Amniotic stem cell (primary cell): ENCODE measurements at regions not wholly inside any gene's neighbourhood (a gene's known extent, or its start where the extent isn't known, plus 50 kb on each side); places are given as distances from the start of the nearest gene placed in this dataset.

Experiments
- DNase-seq: peaks from one replicate; lab custom pipeline; 2025; lab: John Stamatoyannopoulos, UW

DNA sequence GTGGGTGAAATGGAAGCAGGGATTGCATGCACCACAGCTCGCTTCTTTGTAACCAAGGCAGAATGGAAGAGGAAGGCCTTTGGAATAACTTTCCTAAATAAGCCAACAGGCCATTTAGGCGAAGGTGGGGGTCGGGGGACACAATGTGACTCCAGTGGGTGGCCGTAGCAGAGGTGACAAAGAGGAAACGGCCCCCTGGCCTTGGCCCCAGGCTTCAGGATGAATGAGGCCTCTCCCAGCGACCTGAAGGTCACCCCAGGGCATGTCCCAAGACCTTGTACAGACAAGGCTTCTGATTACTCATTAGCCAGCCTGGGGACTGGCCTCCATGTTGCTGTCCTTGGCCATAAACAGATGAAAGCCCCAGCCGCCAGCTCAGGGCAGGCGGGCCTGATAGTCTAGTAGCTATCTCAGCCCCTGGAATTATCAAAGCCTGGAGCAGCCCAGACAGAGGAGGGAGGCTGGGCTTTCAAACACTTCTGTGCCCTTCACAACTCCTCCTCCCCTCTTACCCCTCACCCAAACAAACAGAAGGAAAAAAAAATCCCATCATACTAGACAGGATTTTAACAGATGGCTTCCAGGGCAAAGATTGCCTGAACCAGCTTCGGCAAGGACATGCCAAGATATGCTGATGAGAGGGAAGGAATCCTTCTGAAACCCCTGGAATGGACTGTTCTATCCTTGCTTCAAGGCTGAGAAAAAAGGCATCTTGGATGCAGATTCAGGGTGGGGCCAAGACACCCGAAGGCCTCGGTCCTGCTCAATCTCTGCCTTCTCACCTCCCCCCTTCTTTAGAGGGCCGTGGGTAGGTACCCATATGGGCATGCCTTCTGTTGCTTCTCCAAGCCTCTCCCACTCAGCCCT is 142.3 kb upstream of the PARP11 start:
- DNase-seq = no peak

DNA sequence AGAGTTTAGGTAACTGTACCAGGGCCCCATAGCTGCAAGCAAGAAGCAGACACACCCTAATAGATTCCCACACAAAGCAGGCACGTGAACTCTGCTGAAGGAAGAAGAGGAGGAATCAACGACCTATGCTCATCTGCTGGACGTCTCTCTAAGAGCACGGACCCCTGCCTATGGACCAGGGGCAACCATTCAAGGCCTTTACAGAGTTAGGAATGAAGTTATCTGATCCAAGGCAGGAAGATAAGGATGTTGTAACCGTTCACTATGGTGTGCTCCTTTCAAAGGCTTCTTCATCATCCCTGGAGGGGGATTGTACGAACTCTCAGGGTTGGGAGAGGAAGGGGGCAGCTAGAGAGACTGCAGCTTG is 141.6 kb upstream of the PARP11 start:
- DNase-seq = no peak

DNA sequence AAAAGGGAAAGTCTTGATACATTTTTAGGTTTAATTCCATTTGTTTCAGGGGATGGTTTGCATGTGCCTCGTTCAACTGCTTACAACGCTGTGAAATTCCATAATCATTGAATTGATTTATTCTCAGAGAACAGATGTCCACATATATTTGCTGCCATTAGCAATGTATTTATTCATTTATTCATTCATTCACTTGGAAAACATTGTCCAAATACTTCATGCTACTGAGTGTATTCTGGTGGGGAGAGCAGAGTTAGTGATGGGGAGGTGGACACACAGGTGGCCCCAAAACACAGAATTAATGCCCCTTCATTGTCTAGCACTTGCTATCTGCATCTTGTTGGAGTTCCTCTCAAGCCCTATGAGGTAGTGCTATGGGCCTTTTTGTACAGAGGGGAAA is 141.2 kb upstream of the PARP11 start:
- DNase-seq = no peak

DNA sequence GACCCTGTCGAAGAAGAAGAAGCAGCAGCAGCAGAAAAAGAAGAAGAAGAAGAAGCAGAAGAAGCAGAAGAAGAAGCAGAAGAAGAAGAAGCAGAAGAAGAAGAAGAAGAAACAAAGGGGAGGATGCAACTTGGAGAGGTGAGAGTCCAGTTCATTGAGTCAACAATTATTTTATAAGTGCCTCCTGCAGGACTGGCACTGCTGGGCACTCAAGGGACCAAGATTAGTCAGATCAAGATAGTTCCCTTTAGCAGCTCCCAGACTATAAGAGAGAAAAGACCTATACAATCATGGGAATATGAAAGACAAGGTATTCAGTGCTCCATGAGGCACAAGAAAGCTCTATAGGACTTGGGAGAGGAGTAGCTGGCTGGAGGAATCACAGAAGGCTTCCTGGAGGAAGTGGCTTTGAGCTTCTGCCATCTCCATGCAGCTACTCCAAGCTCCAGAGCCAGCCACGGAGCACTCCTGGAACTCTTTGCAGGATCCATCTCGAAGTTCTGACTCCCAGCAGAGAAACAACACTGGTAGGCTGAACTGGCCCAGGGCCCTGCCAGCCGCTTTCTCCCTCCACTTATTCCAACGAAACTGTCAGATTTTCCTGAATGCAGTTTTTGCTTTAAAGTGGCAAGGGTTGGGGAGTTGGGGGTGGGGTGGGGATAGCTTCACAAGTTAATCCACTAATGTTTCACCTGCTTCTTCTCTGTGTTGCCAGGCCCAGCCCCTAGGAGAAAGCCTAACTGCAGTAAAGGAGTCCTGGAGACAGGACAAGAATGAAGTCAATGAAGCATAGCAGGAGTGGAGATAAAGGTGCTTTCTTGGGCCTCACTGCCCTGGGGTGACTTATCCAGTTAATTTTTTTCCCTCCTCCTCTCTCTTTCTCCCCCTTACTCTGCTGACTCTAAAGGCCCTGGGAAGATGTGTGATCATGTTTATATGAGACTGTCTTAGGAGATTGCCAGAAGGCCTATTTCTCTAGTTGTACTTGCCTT is 140.1 kb upstream of the PARP11 start:
- no peak for DNase-seq

DNA sequence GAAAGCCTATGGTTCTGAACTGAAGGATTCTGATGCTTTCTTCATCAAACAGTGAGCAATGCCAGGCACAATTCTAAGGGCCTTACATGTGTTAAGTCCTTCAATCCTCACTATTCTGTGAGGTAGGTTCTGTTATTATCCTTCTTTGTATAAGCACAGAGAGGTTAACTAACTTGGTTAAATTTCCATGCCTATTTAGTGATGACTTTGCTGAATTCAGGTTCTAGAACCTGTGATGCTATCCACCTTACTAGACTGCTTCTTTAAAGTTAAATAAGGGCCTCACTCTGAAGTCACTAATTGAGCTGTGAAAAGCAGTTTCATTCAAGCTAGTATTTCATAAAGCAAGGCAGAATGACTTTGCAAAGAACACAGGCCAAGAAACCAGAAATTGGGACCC is 138.9 kb upstream of the PARP11 start:
- DNase-seq = no peak

DNA sequence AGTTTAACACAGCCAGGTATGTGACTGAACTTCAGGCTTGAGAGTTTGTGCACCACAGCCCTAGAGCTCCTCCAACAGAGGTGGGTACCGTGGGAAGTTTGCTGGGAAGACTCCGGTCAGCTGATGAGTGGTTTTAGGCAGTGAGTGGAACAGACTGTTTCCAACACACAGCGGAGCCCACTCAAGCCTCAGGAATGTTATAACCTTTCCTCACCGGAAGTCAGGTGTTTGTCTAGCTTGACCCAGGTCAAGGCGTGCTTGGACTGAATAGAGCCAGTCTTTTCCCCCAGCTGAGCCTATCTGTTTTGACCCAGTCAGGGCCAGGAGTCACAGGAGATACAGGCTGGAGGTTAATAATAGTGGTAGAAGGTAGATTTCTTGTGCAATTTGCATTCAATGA is 138.4 kb upstream of the PARP11 start:
- no peak for DNase-seq

DNA sequence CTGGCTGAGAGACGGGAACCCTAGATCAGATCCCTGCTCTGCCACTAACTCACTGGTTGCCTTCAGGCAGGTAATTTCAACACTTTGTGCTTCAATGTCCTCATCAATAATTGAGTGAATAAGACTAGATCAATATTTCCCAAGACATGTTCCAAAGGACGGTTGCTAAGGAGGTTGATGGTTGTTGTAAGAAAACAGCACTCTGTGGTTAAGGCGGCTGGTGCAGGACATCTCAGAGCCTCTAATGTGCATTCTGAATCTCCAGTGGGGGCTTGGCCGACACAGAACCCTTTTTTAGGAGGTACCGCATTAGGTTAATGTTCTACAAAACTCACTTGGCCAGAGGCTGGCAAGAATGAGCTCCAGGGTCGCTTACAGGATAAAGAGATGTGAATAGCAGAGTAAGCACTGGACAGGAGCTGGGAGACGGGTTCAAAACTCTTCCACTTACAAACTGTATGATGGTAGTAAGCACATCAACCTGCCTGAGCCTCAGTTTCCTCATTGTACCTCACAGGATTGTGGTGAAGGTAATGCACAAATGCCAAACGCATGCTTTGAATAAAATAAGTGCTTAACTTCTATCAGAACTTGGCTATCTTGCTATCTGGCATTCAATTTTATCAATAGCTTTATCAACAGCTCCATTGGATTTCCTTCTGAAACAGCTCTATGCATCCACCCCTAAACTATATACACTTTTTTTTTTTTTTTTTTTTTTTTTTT is 136.9 kb upstream of the PARP11 start:
- no peak for DNase-seq

DNA sequence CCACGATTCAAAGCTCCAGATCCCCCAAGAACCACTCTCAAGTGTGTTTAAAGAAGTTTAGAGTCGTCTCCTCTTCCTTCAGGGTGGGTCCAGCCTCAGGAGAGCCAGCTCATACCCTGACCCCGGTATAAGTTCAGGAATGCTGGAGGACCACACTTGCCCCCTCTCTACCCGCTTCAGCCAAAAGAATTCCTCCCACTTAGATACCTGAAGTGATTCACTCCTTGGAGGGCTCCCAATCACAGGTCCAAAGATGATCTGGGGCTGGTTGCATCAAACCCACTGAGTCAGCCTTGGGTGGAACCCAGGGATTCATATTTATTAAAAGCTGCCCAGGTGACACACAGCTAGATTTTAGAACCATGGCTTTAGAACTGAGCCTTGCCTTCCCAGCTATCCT is 133.5 kb upstream of the PARP11 start:
- DNase-seq = no peak

DNA sequence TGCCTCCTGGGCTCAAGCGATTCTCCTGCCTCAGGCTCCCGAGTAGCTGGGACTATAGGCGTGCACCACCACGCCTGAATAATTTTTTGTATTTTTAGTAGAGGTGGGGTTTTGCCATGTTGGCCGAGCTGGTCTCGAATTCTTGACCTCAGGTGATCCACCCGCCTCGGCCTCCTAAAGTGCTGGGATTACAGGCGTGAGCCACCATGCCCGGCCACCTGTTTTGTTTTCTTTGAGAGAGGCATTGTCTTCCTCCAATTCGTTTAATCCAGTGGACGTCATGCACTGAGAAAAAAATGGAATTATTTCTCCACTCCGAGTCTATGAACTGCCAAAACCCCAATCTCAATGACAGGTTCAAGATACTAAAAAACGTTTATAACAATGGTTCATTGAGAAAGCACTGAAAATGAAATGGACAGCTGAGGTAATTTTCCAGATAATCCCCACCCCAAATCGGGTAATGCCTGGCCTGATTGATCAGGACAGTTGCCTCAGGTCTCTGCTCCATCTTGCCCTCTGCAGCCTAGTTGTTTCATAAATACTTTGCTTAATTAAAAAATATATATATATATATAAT is 132.7 kb upstream of the PARP11 start:
- no peak for DNase-seq

DNA sequence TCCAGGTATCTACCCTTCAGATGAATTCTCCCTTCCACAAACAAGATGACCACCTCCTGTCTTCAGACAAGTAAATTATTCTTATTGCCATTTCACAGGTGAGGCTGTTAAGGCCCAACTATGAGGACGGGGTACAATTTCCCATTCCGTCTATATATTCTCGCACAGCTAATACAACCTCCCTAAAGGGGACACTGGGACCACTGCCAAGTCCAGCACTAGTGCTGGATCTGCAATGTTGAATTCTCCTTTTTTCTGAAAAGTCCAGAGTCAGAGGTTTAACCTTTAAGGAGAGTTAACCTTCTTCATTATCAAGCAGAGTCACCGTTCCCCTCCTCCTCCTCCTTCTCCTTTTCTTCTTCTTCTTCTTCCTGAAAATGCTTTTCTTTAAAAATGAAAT is 130.4 kb upstream of the PARP11 start:
- DNase-seq = no peak

DNA sequence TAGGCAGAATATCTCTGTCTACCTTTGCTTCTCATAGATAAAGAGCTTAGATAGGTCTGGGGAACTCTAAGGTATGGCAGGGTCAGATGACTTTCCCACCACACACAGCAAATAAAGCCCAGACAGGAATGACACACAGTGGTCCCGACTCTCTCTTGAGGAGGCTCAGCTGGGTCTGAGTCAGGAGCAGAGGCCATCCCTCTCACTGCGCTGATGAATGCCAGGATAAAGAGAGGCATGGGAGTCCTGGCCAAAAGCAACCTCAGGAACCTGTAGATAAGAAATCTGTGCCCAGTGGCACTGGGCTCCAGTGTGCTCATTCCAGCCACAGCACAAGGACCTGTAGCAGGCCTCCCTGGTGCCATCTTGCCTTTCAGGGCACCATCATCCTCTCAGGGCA is 129.4 kb upstream of the PARP11 start:
- DNase-seq = no peak

DNA sequence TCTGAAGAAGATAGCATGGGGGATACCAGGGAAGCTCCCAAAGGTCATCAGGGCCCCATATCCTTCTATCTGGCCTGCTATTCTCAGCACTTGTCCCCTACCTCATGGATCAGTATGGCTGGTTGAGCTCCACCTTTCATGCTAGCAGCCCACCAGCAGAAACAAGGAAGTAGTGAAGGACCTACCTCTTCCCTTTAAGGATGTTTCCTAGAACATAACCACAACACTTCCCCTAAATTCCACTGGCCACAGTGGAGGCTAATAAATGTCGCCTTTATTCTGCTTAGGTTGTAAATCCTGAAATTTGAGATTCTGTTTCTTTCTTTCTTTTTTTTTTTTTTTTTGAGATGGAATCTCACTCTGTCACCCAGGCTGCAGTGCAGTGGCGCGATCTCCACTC is 128.6 kb upstream of the PARP11 start:
- DNase-seq = no peak

DNA sequence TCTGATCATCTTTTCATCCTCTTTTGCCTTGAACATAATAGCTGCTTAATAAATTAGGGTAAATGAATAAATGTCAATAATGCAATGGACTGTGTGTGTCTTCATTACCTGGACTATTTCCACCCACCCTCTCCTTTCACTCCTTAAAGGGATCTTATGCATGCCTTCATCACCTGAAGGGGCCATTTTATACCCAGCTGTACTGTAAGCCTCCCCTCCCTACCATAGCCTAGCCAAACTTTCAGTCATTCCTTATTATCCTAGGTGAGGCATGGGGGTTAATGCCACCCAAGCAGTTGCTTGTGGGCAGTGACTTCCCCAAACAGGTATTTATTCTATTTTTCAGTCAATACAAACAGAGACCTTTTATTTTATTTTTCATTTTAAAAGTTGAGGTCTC is 127.8 kb upstream of the PARP11 start:
- no peak for DNase-seq

DNA sequence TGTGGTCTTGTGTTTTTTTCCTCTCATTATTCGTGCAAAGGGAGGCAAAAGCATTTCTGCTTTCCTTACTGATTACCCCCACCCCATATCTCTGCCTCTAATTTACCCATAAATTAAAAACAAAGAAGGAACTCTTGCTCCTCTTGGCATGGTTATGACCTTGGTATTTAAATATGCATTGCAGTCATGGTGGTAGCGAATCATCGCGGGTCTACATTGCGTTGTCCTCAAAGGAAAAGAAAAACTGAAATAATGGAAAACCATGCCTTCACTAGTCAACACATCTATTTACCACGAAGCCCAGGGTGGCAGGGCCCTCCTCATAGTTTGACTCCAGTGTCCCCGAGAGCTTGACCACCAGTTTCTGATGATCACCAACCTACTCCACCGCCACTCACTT is 126.7 kb upstream of the PARP11 start:
- no peak for DNase-seq

DNA sequence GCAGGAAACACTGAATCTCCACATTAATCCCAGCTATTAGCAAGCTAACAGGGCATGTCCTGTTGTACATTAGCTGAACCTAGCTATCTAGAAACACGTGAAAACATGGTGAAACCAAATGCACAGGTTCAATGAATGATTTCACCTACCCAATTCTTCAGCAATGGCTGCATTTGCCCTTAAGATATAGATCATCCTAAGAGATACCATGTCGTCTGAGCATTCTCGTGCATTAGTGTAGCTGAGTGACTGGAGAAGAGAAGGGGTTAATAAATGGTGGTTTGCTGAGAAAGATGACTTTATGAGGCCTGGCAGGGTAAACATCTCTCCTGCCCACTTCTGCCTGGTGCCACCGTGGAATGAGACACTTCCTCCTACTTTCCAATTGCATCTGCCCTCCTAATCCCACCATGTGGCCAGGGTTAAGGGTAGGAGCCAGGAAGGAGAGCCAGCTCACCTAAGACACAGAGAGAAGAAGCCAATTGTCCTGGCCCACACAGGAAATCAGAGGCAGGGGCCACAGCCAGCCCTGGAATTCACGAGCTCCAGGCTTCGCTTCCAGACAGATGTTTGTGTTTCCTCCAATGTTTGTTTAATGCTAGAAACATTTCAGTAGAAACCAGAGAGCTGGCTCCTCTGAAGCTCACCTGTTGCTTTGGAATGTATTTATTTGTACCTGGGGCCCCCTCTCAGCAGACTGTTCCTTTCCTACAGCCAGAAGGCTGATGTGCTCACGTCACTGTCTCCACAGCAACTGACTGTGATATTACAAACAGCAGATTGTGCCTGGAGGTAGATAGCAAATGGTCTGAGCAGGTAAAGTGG is 126.0 kb upstream of the PARP11 start:
- no peak for DNase-seq

DNA sequence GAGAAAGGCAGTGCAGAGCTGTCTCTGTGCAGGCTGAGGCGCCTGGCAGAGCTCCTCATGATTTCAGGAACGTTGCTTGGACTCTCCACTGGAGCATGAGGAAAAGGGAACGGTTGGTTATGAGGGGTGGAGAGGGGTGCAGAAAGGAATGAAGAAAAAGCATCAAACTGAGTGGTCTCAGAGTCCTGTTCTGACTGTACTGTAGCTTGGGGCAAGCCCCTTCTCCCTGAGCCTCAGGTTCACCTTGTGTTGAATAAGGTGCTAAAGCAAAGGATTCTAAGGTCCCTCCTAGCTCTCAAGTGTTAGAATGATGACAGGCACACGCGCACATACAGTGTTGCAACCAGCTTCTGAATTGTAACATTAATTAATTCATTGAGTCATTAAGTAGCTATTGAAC is 125.2 kb upstream of the PARP11 start:
- DNase-seq = no peak

DNA sequence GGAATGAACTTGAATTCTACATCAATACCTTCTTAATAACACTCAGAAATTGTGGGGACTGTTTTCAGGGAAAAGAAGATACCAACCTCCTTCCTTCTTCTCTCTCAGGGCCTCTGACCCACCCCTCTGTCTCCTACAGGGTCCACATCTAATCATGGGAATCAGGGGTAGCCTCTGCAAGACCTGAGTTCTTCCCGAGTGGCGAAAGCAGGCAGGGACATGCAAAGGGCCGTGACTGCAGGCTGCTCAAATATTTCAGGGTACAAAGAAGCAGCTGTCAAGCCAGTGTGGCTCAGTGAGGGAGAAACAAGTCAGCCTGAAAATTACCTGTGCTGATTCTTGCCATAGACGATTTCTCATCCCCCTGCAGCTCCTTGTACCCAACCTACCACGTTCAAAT is 123.1 kb upstream of the PARP11 start:
- DNase-seq = no peak

DNA sequence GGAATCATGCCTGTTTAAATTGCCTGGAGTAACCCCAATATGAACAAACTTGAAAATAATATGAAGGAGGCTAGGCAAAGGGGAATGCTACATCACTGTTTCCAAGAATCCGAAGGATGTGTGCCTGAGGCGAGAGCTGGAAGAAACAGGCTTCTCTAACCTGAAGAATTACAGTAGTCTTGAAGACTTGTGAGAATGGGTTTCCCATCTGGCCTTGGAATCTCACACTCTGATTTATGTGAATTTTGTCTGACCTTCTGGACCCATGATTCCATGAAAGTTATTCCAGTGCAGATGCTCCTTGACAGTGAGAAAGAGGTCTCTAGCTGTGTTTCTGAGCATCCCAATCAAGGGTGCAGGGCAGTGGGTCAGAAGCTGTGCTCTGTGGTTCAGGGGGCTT is 122.1 kb upstream of the PARP11 start:
- no peak for DNase-seq

DNA sequence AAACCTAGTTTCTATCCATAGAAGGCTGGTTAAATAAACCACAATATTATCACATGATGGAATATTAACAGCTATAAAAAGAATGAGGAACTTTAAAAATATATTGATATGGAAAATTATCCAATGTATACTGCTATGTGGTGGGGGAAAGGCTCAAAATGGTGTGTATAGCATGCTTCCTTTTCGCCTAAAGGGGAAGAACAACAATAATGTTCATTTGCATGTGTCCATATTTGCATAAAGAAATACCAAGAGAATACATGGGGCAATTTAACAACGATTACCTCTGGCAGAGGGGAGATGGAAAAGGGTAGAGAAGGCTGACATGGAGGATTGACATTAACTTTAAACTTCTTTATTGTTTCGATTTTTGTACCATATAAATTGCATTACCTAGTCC is 121.3 kb upstream of the PARP11 start:
- DNase-seq = no peak

DNA sequence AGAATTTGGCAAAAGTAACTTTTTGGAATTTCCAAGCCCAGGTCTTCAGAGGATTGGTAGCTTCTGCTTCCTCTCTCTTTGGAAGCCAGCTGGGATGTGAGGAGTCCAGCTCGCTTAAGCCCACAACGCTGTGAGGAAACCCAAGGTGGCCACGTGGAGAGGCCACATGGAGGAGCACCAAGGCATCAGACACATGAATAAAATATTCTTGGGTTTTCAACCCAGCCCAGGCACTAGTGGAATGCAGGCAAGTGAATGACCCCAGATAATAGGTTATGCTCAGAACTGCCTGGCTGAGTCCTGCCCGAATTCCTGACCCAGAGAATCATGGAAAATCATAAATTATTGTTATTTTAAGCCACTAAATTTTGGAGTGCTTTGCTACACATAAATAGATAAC is 119.7 kb upstream of the PARP11 start:
- DNase-seq = no peak
